Right ventricle myocardium inferior (tissue), 1 donor: ENCODE measurements at regions not wholly inside any gene's neighbourhood (a gene's known extent, or its start where the extent isn't known, plus 50 kb on each side); places are given as distances from the start of the nearest gene placed in this dataset.
A peak's percentile ranks its signal among the peaks of the same experiment; 100 is the strongest.

Experiments
- ATAC-seq: fragments of 200-7000 bp; cut with Tn5 transposase; one replicate; pipeline ENCODE4 v1.9.1; 2020; ENCODE audit warnings: mild to moderate bottlenecking, moderate library complexity
- DNase-seq: peaks from one replicate; pipeline ENCODE4 v3.0.0; 2021; ENCODE audit errors: missing footprints
- intact Hi-C: fragments of 100-400 bp; cut with DNase I; formaldehyde crosslinking; loops from one replicate; pipeline ENCODE4 v1.11.0; 2022
- donor health status: DM: no; HTN: yes; CAD: no; lungs with severe emphysema.

GRCh38 chr7:41813286-41813685, 110.4 kb upstream of the INHBA start:
- intact Hi-C loops, result no loop called here
- DNase-seq (no peak), ATAC-seq (no peak)

GRCh38 chr7:41811941-41812340, 109.1 kb upstream of the INHBA start:
- no peak for ATAC-seq
- intact Hi-C loops, result no loop called here
- DNase-seq, result no peak

- DNase-seq (no peak), ATAC-seq (no peak)
- intact Hi-C loops, result no loop called here
Observed at GRCh38 chr7:41809940-41810576, 107.2 kb upstream of the INHBA start.

- no peak for DNase-seq
- ATAC-seq, result no peak
- intact Hi-C loops, result no loop called here
Observed at GRCh38 chr7:41809529-41809939, 106.6 kb upstream of the INHBA start.

GRCh38 chr7:41809116-41809515, 106.2 kb upstream of the INHBA start:
- DNase-seq (no peak), ATAC-seq (no peak)
- intact Hi-C loops, result no loop called here

- no peak for ATAC-seq
- intact Hi-C loops, result no loop called here
Observed at GRCh38 chr7:41808541-41808940, 105.7 kb upstream of the INHBA start.

GRCh38 chr7:41803569-41803968, 100.7 kb upstream of the INHBA start:
- DNase-seq (no peak), ATAC-seq (no peak)
- intact Hi-C loops, result no loop called here

More at GRCh38 chr7:41808541-41808940, 105.7 kb upstream of the INHBA start:
- DNase-seq, result no peak

GRCh38 chr7:41796331-41796730, 93.4 kb upstream of the INHBA start:
- intact Hi-C loops, result no loop called here
- DNase-seq (no peak), ATAC-seq (no peak)

- intact Hi-C loops, result no loop called here
- DNase-seq (no peak), ATAC-seq (no peak)
Observed at GRCh38 chr7:41795276-41795833, 92.5 kb upstream of the INHBA start.

- ATAC-seq, result no peak
- no peak for DNase-seq
- intact Hi-C loops, result no loop called here
Observed at GRCh38 chr7:41793556-41793955, 90.7 kb upstream of the INHBA start.

GRCh38 chr7:41792120-41792519, 89.2 kb upstream of the INHBA start:
- ATAC-seq (no peak), DNase-seq (peak; percentile 61)
- intact Hi-C loops, result no loop called here

GRCh38 chr7:41788556-41788955, 85.7 kb upstream of the INHBA start:
- ATAC-seq (no peak), DNase-seq (no peak)
- intact Hi-C loops, result no loop called here

GRCh38 chr7:41787651-41788350, 84.9 kb upstream of the INHBA start:
- ATAC-seq (no peak), DNase-seq (no peak)
- intact Hi-C loops, result no loop called here

GRCh38 chr7:41786944-41787343, 84.1 kb upstream of the INHBA start:
- ATAC-seq, result no peak
- no peak for DNase-seq
- intact Hi-C loops, result no loop called here

GRCh38 chr7:41786404-41786803, 83.5 kb upstream of the INHBA start:
- intact Hi-C loops, result no loop called here
- DNase-seq, result no peak
- ATAC-seq, result no peak

- DNase-seq, result no peak
- intact Hi-C loops, result no loop called here
- no peak for ATAC-seq
Observed at GRCh38 chr7:41785840-41786239, 83.0 kb upstream of the INHBA start.

GRCh38 chr7:41785265-41785664, 82.4 kb upstream of the INHBA start:
- intact Hi-C loops, result no loop called here
- DNase-seq, result no peak
- no peak for ATAC-seq

GRCh38 chr7:41779918-41780317, 77.0 kb upstream of the INHBA start:
- intact Hi-C loops, result no loop called here
- peak; percentile 45 for ATAC-seq
- no peak for DNase-seq

- no peak for DNase-seq
- intact Hi-C loops, result no loop called here
- ATAC-seq, result peak; percentile 37
Observed at GRCh38 chr7:41777894-41778596, 75.2 kb upstream of the INHBA start.

GRCh38 chr7:41774966-41775365, 72.1 kb upstream of the INHBA start:
- intact Hi-C loops, result no loop called here
- DNase-seq (peak; percentile 49), ATAC-seq (no peak)
